ENCODE measurements at regions not wholly inside any gene's neighbourhood (a gene's known extent, or its start where the extent isn't known, plus 50 kb on each side); places are given as distances from the start of the nearest gene placed in this dataset.

DNA sequence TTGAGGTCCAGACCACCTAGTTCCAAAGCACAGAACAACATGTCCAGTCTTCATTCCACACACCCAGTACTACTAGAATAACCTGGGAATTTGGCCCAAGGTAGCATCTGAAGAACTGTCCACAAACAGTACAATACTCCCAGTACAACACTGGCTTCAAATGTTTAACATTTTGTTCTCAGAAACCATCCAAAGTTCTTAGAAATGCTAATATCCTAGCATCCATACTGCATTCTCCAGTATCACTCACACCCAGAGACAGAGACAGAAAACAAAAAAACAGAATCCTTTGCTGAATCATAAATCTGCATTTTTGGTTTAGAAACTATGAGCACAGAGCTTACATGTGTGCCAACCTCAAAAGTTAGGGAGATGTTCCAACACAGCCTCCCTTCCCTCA, 490.8 kb downstream of the FOXO1 start:
- no peaks in the 10 kb centered on the region for H3F3A ChIP-seq (replicated peaks; ENCODE audit: low read depth)
- ATAC-seq, result no peak
- Mint-ChIP-seq H3K27ac (no peak overlapping the region), H3K27me3 (ENCODE audit: insufficient read depth, low read depth, poor library complexity) (peaks cover 5% of the 10 kb centered on the region), H3K36me3 (ENCODE audit: low read depth) (no peaks in the 10 kb centered on the region), H3K4me1 (peaks cover 11% of the 10 kb centered on the region), H3K9me3 (no peaks in the 10 kb centered on the region), H3K4me3 (no peak overlapping the region)
- no peak overlapping the region for H3K27ac ChIP-seq (ENCODE audit: low read depth)
- no peak overlapping the region for H3K4me2 ChIP-seq
- no peaks in the 10 kb centered on the region for H3K36me3 ChIP-seq (ENCODE audit: insufficient read depth)
- no peaks in the 10 kb centered on the region for H4K20me1 ChIP-seq (replicated peaks; ENCODE audit: insufficient read depth)
- H3K79me2 ChIP-seq (replicated peaks; ENCODE audit: insufficient read depth), result no peaks in the 10 kb centered on the region
- H3K4me3 ChIP-seq, result no peak overlapping the region
- H3K4me1 ChIP-seq (ENCODE audit: insufficient read depth), result peaks cover 9% of the 10 kb centered on the region
- H2AFZ ChIP-seq, result no peak overlapping the region
- TF ChIP-seq, protein P1, sequence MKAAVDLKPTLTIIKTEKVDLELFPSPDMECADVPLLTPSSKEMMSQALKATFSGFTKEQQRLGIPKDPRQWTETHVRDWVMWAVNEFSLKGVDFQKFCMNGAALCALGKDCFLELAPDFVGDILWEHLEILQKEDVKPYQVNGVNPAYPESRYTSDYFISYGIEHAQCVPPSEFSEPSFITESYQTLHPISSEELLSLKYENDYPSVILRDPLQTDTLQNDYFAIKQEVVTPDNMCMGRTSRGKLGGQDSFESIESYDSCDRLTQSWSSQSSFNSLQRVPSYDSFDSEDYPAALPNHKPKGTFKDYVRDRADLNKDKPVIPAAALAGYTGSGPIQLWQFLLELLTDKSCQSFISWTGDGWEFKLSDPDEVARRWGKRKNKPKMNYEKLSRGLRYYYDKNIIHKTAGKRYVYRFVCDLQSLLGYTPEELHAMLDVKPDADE (IDR thresholded peaks at IDR 0.05), result no peak
- TF ChIP-seq STAT1 (IDR thresholded peaks at IDR 0.05; ENCODE audit: unreplicated experiment) (no peak), ZNF114 (CRISPR knock-in tag; IDR thresholded peaks at IDR 0.05) (no peak), NANOG (IDR thresholded peaks at IDR 0.05; ENCODE audit: borderline replicate concordance) (no peak), JUNB (IDR thresholded peaks at IDR 0.05; ENCODE audit: unreplicated experiment) (no peak), EZH2phosphoT487 (IDR thresholded peaks at IDR 0.05; ENCODE audit: unreplicated experiment) (no peak), ZNF331 (CRISPR knock-in tag; IDR thresholded peaks at IDR 0.05; ENCODE audit: low read depth) (no peak), ZNF462 (CRISPR knock-in tag; IDR thresholded peaks at IDR 0.05) (no peak), REST (IDR thresholded peaks at IDR 0.05; ENCODE audit: unreplicated experiment) (no peak), EZH2 (IDR thresholded peaks at IDR 0.05; ENCODE audit: low read depth, unreplicated experiment) (no peak), CREB1 (CRISPR knock-in tag; IDR thresholded peaks at IDR 0.05; ENCODE audit: low read depth) (no peak), POLR2AphosphoS5 (IDR thresholded peaks at IDR 0.05; ENCODE audit: low read depth) (no peak)
- TF ChIP-seq, protein P2, sequence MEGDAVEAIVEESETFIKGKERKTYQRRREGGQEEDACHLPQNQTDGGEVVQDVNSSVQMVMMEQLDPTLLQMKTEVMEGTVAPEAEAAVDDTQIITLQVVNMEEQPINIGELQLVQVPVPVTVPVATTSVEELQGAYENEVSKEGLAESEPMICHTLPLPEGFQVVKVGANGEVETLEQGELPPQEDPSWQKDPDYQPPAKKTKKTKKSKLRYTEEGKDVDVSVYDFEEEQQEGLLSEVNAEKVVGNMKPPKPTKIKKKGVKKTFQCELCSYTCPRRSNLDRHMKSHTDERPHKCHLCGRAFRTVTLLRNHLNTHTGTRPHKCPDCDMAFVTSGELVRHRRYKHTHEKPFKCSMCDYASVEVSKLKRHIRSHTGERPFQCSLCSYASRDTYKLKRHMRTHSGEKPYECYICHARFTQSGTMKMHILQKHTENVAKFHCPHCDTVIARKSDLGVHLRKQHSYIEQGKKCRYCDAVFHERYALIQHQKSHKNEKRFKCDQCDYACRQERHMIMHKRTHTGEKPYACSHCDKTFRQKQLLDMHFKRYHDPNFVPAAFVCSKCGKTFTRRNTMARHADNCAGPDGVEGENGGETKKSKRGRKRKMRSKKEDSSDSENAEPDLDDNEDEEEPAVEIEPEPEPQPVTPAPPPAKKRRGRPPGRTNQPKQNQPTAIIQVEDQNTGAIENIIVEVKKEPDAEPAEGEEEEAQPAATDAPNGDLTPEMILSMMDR (conservative IDR thresholded peaks at IDR 0.05; ENCODE audit: low read depth in 2 of 2), result no peak
- peaks cover 9% of the 10 kb centered on the region for H3K27me3 ChIP-seq (ENCODE audit: insufficient read depth)
- peaks cover 3% of the 10 kb centered on the region; the same call in 1 of the 2 replicates for H3K9me2 ChIP-seq (ENCODE audit: insufficient read depth)
- DNase-seq (ENCODE audit: low spot score), result no peak

Measured in GM23338 (cell line).